HEK293 (cell line): ENCODE measurements at regions not wholly inside any gene's neighbourhood (a gene's known extent, or its start where the extent isn't known, plus 50 kb on each side); places are given as distances from the start of the nearest gene placed in this dataset.

Experiments
- CTCF ChIA-PET: fragments of 350-600 bp; formaldehyde crosslinking; extraction: SDS; loops from one replicate; lab custom pipeline; 2021; ENCODE audit warnings: antibody characterized with exemption; lab: Yijun Ruan, JAX
- POLR2A ChIA-PET: fragments of 300-600 bp; formaldehyde crosslinking; extraction: SDS; loops from one replicate; lab custom pipeline; 2020; ENCODE audit warnings: antibody characterized with exemption, inconsistent platforms; lab: Yijun Ruan, JAX
- H3K27ac ChIP-seq: fragments of 200-500 bp; sonication (Bioruptor generic); 2 replicates; pipeline ENCODE4 v1.5.1; 2014; ENCODE audit warnings: low read depth, low read length, control low read depth, inconsistent platforms; ENCODE audit errors: extremely low read depth
- H3K36me3 ChIP-seq, 2 experiments: fragments of 200-500 bp in 1 of 2; sonication (Bioruptor generic) in 1 of 2; 1 replicate in 1 of 2; 2 replicates in 1 of 2; pipeline ENCODE4 v1.5.1; 2014 to 2017; ENCODE audit warnings: inconsistent platforms in 2 of 2, low read length in 2 of 2; ENCODE audit not compliant: control insufficient read depth in 2 of 2, insufficient read depth in 1 of 2
- H3K4me1 ChIP-seq: fragments of 200-500 bp; sonication (Bioruptor generic); 2 replicates; pipeline ENCODE4 v1.5.1; 2014; ENCODE audit warnings: mild to moderate bottlenecking, low read length, inconsistent platforms; ENCODE audit not compliant: control insufficient read depth, insufficient read depth
- H3K4me3 ChIP-seq: 2 replicates; pipeline ENCODE4 v1.5.1; 2011; ENCODE audit warnings: low read depth, mild to moderate bottlenecking, control low read depth, low read length, moderate library complexity
- H3K9me3 ChIP-seq: fragments of 200-500 bp; sonication (Bioruptor generic); 2 replicates; pipeline ENCODE4 v1.5.1; 2014; ENCODE audit warnings: low read depth, low read length, inconsistent platforms; ENCODE audit not compliant: control insufficient read depth, insufficient read depth
- SCRT1 ChIP-seq: fragments of 450-650 bp; formaldehyde crosslinking; IDR thresholded peaks from 2 replicates; pipeline ENCODE4 v1.5.1; 2016; ENCODE audit warnings: missing biosample characterization, missing genetic modification characterization, borderline replicate concordance
- ZNF10 ChIP-seq: fragments of 450-650 bp; formaldehyde crosslinking; IDR thresholded peaks from 2 replicates; pipeline ENCODE4 v1.5.1; 2017; ENCODE audit warnings: missing biosample characterization, missing genetic modification characterization
- ZNF140 ChIP-seq: fragments of 450-650 bp; formaldehyde crosslinking; IDR thresholded peaks from 2 replicates; pipeline ENCODE4 v1.5.1; 2016; ENCODE audit warnings: missing biosample characterization, missing genetic modification characterization
- ZNF280C ChIP-seq: fragments of 450-650 bp; formaldehyde crosslinking; IDR thresholded peaks from 2 replicates; pipeline ENCODE4 v1.5.1; 2016; ENCODE audit warnings: missing biosample characterization, missing genetic modification characterization
- ZNF473 ChIP-seq: fragments of 450-650 bp; formaldehyde crosslinking; IDR thresholded peaks from 2 replicates; pipeline ENCODE4 v1.5.1; 2017; ENCODE audit warnings: missing biosample characterization, missing genetic modification characterization
- ZNF518A ChIP-seq: fragments of 450-650 bp; formaldehyde crosslinking; conservative IDR thresholded peaks from 2 replicates; pipeline ENCODE4 v1.5.1; 2016; ENCODE audit warnings: low read depth, missing biosample characterization, missing genetic modification characterization
- ZNF544 ChIP-seq: fragments of 450-650 bp; formaldehyde crosslinking; IDR thresholded peaks from 2 replicates; pipeline ENCODE4 v1.5.0; 2017; ENCODE audit warnings: missing biosample characterization, missing genetic modification characterization
- ZNF580 ChIP-seq: fragments of 450-650 bp; formaldehyde crosslinking; IDR thresholded peaks from 2 replicates; pipeline ENCODE4 v1.5.1; 2016; ENCODE audit warnings: missing biosample characterization, missing genetic modification characterization
- ZNF610 ChIP-seq: fragments of 450-650 bp; formaldehyde crosslinking; IDR thresholded peaks from 2 replicates; pipeline ENCODE4 v1.5.1; 2016; ENCODE audit warnings: missing biosample characterization, missing genetic modification characterization, borderline replicate concordance
- ZNF624 ChIP-seq: fragments of 450-650 bp; formaldehyde crosslinking; IDR thresholded peaks from 2 replicates; pipeline ENCODE4 v1.5.1; 2017; ENCODE audit warnings: missing biosample characterization, missing genetic modification characterization
- ZNF654 ChIP-seq: fragments of 450-650 bp; formaldehyde crosslinking; IDR thresholded peaks from 2 replicates; pipeline ENCODE4 v1.5.1; 2016; ENCODE audit warnings: low read depth, missing biosample characterization, missing genetic modification characterization
- ZNF704 ChIP-seq: fragments of 450-650 bp; formaldehyde crosslinking; IDR thresholded peaks from 2 replicates; pipeline ENCODE4 v1.5.1; 2016; ENCODE audit warnings: missing biosample characterization, missing genetic modification characterization
- ZNF830 ChIP-seq: fragments of 450-650 bp; IDR thresholded peaks from 2 replicates; pipeline ENCODE4 v1.5.0; 2018; ENCODE audit warnings: missing biosample characterization, missing genetic modification characterization, low read depth, mild to moderate bottlenecking, moderate library complexity
- ZNF843 ChIP-seq: fragments of 450-650 bp; formaldehyde crosslinking; IDR thresholded peaks from 2 replicates; pipeline ENCODE4 v1.5.1; 2016; ENCODE audit warnings: missing biosample characterization, missing genetic modification characterization
- ZSCAN4 ChIP-seq: fragments of 450-650 bp; formaldehyde crosslinking; IDR thresholded peaks from 2 replicates; pipeline ENCODE4 v1.5.1; 2017; ENCODE audit warnings: missing biosample characterization, missing genetic modification characterization

- CTCF ChIA-PET = interaction anchor here (1.0 kb wide), 1 partner anchor 105 kb away, joined by 3 read pairs; no protein-coding TSS in a partner anchor
- no peaks in the 10 kb centered on the region for H3K9me3 ChIP-seq
- TF ChIP-seq ZNF843 (tag by site-specific recombination) (no peak), ZNF610 (no peak), ZNF473 (tag by site-specific recombination) (no peak), ZSCAN4 (tag by site-specific recombination) (no peak), ZNF654 (tag by site-specific recombination) (no peak), ZNF544 (no peak), ZNF830 (no peak), ZNF10 (tag by site-specific recombination) (no peak), SCRT1 (tag by site-specific recombination) (no peak), ZNF140 (no peak)
These were observed 133.7 kb upstream of the CCNG1 start for GRCh38 chr5:163303718-163304117.

GRCh38 chr5:163305655-163306054, 131.7 kb upstream of the CCNG1 start:
- POLR2A ChIA-PET = no interaction called here
- TF ChIP-seq ZNF580 (no peak), ZNF624 (tag by site-specific recombination) (no peak), ZNF518A (tag by site-specific recombination) (no peak), SCRT1 (tag by site-specific recombination) (no peak), ZNF704 (tag by site-specific recombination) (no peak), ZNF280C (tag by site-specific recombination) (no peak)
- TF ChIP-seq, all 188 proteins: peak for 0
- Histone ChIP-seq H3K4me1 (no peaks in the 10 kb centered on the region), H3K9me3 (no peaks in the 10 kb centered on the region), H3K27ac (no peak overlapping the region), H3K36me3 (no peaks in the 10 kb centered on the region), H3K4me3 (no peak overlapping the region)
- CTCF ChIA-PET = interaction anchor here (1.0 to 4.1 kb wide), 7 partner anchors 12 to 104 kb away, joined by 3 to 25 read pairs (median 3); no protein-coding TSS in a partner anchor

More at GRCh38 chr5:163303718-163304117, 133.7 kb upstream of the CCNG1 start:
- H3K27ac ChIP-seq = no peak overlapping the region
- POLR2A ChIA-PET = no interaction called here
- H3K36me3 ChIP-seq = no peaks in the 10 kb centered on the region
- H3K4me1 ChIP-seq = no peaks in the 10 kb centered on the region
- no peak overlapping the region for H3K4me3 ChIP-seq
